HG02943 (cell line): ENCODE measurements at regions not wholly inside any gene's neighbourhood (a gene's known extent, or its start where the extent isn't known, plus 50 kb on each side); places are given as distances from the start of the nearest gene placed in this dataset.

Experiments
- ATAC-seq: cut with Tn5 transposase; IDR thresholded peaks from one replicate; pipeline ENCODE4 v1.9.1; 2021; ENCODE audit warnings: mild to moderate bottlenecking, low read depth, moderate library complexity; ENCODE audit not compliant: unreplicated experiment

DNA sequence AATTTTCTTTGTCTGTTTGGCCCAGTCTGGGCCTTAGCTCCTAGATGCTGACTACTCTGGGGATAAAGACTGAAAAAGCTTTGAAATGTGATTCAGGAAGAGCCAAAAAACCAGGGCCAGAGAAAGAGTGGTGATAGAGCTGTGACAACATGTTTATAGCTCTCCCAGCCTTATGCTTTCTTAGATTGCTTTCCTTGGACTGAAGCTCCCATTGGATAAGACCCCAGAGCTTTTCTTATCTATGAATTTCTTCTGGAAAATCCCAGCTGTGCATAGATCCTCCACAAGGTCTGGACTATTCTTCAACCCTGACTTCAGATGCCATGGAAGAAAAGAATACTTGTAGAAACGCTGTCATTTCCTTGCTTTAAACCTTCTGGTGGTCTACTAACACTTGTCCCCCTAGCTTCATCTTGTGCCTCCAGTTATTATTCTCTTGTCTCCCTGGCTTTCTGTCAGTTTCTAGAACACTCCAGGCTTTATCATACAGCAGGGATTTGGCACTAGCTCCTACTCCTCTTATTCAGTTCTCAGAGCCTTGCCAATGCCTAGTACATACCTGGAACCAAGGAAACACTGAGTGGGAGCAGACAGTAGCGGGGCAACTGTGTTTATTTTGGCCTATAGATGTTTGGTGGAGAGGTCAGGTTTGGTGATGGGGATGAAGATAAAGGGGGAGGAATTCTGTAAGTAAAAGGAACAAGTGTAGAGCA, 57.1 kb upstream of the TEX13D start:
- no peak for ATAC-seq

DNA sequence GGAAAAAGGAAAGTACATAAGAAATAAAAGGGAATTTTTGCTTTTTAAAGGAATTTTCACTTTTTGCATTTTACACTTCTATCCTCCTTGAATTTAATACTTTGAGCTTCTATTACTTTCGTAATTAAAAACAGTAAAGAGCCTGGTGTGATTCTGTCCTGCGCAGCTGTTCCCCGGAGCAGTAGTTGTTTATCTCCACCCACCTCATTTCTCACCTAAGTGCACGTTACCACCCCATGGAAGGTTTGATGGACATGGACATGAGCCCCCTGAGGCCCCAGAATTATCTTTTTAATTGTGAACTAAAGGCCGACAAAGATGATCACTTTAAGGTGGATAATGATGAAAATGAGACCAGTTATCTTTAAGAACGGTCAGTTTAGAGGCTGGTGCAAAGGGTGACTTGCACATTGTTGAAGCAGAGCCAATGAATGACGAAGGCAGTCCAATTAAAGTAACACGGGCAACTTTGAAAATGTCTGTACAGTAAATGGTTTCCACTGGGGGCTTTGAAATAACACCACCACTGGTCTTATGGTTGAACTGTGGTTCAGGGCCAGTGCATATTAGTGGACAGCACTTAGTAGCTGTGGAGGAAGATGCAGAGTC, 52.1 kb upstream of the TEX13D start:
- no peak for ATAC-seq

DNA sequence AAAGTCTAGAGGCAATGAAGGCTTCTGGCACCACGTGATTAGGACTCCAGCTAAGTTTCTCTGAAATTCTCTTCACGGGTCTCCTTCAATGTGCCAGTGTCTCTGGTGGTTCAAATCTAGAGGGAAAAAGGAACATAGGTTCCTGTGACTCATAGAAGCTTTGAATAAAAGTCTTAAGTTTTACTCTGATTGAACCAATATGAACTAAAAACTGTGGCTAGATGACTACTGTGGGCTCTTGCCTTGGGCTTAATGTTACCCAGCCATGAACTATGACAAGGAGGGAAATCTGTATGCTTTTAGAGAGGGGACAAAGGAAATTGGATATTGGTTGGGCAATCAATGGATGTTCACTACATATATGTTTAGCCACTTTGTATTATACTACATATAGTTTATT, 49.9 kb upstream of the TEX13D start:
- ATAC-seq: no peak
